ENCODE measurements at regions not wholly inside any gene's neighbourhood (a gene's known extent, or its start where the extent isn't known, plus 50 kb on each side); places are given as distances from the start of the nearest gene placed in this dataset.

GRCh38 chr6:11650711-11651110 is 113.2 kb downstream of the TMEM170B start:
- Histone ChIP-seq H4K8ac (ENCODE audit: low read length) (peak overlapping the region; percentile 93), H3K27me3 (ENCODE audit: control insufficient read depth in 1 of 2, insufficient read depth in 1 of 2, low read length in 2 of 2) (no peaks in the 10 kb centered on the region), H2AK5ac (ENCODE audit: low read length, severe bottlenecking) (peak overlapping the region; percentile 98), H3K4me1 (ENCODE audit: control insufficient read depth, insufficient read depth, low read depth, low read length) (peaks cover 13% of the 10 kb centered on the region), H3K9ac (ENCODE audit: low read length) (no peak overlapping the region), H2BK5ac (ENCODE audit: low read depth, low read length, poor library complexity, severe bottlenecking) (peak overlapping the region; percentile 88), H3K18ac (ENCODE audit: low read depth in 1 of 2, low read length in 2 of 2) (peak overlapping the region; percentile 40 to 80), H2AFZ (ENCODE audit: low read depth, low read length) (no peak overlapping the region), H3K23ac (ENCODE audit: low read length in 2 of 2) (peak overlapping the region in 1 of 2 experiments; percentile 41), H2BK15ac (ENCODE audit: low read depth, poor library complexity, severe bottlenecking) (no peak overlapping the region), H3K36me3 (ENCODE audit: control insufficient read depth in 1 of 2, insufficient read depth in 2 of 2, low read depth in 1 of 2, low read length in 2 of 2) (peaks cover 0 to 3% of the 10 kb centered on the region in 2 experiments), H3K79me1 (replicated peaks; ENCODE audit: low read length, poor library complexity, severe bottlenecking) (no peaks in the 10 kb centered on the region), H3K9me3 (ENCODE audit: control insufficient read depth, low read length) (no peaks in the 10 kb centered on the region), H3K14ac (ENCODE audit: low read length in 2 of 2) (no peak overlapping the region), H3K4ac (ENCODE audit: low read depth in 1 of 2, low read length in 2 of 2) (peak overlapping the region in 1 of 2 experiments; percentile 88), H3K4me3 (ENCODE audit: insufficient read depth in 1 of 2, low read depth in 1 of 2, low read length in 2 of 2) (no peak overlapping the region), H2BK12ac (ENCODE audit: low read length in 2 of 2) (peak overlapping the region; percentile 86 to 87), H4K91ac (ENCODE audit: low read length) (peak overlapping the region; percentile 91), H3K4me2 (ENCODE audit: low read length, poor library complexity, severe bottlenecking) (no peak overlapping the region), H2BK120ac (ENCODE audit: low read depth, low read length) (peak overlapping the region; percentile 71), H3K27ac (ENCODE audit: low read length, poor library complexity, severe bottlenecking) (peak overlapping the region; percentile 97)
- peak; percentile 36 for DNase-seq
- WGBS, result 0% methylated on average over 1 of the region's 1 CpG

- Histone ChIP-seq H2BK120ac (ENCODE audit: low read depth, low read length) (no peak overlapping the region), H3K27me3 (ENCODE audit: control insufficient read depth in 1 of 2, insufficient read depth in 1 of 2, low read length in 2 of 2) (no peaks in the 10 kb centered on the region), H2AFZ (ENCODE audit: low read depth, low read length) (no peak overlapping the region), H3K79me1 (replicated peaks; ENCODE audit: low read length, poor library complexity, severe bottlenecking) (peaks cover 4% of the 10 kb centered on the region), H3K4me3 (ENCODE audit: insufficient read depth in 1 of 2, low read depth in 1 of 2, low read length in 2 of 2) (no peak overlapping the region), H2AK5ac (ENCODE audit: low read length, severe bottlenecking) (no peak overlapping the region), H2BK15ac (ENCODE audit: low read depth, poor library complexity, severe bottlenecking) (no peak overlapping the region), H3K9me3 (ENCODE audit: control insufficient read depth, low read length) (no peaks in the 10 kb centered on the region), H2BK5ac (ENCODE audit: low read depth, low read length, poor library complexity, severe bottlenecking) (peak overlapping the region; percentile 96), H3K4ac (ENCODE audit: low read depth in 1 of 2, low read length in 2 of 2) (peak overlapping the region; percentile 57 to 81), H3K4me2 (ENCODE audit: low read length, poor library complexity, severe bottlenecking) (no peak overlapping the region), H4K91ac (ENCODE audit: low read length) (no peak overlapping the region), H4K8ac (ENCODE audit: low read length) (no peak overlapping the region), H2BK12ac (ENCODE audit: low read length in 2 of 2) (peak overlapping the region; percentile 32 to 76), H3K27ac (ENCODE audit: low read length, poor library complexity, severe bottlenecking) (peak overlapping the region; percentile 97), H3K4me1 (ENCODE audit: control insufficient read depth, insufficient read depth, low read depth, low read length) (peaks cover 16% of the 10 kb centered on the region), H3K23ac (ENCODE audit: low read length in 2 of 2) (no peak overlapping the region), H3K18ac (ENCODE audit: low read depth in 1 of 2, low read length in 2 of 2) (peak overlapping the region; percentile 29 to 76), H3K36me3 (ENCODE audit: control insufficient read depth in 1 of 2, insufficient read depth in 2 of 2, low read depth in 1 of 2, low read length in 2 of 2) (peaks cover 0 to 3% of the 10 kb centered on the region in 2 experiments), H3K9ac (ENCODE audit: low read length) (peak overlapping the region; percentile 48), H3K14ac (ENCODE audit: low read length in 2 of 2) (no peak overlapping the region)
- peak; percentile 94 for DNase-seq
- 0% methylated on average over 8 of the region's 8 CpGs for WGBS
These were observed 115.6 kb downstream of the TMEM170B start for GRCh38 chr6:11653028-11653583.

- Histone ChIP-seq H3K9ac (ENCODE audit: low read length) (peak overlapping the region; percentile 75), H4K91ac (ENCODE audit: low read length) (no peak overlapping the region), H3K23ac (ENCODE audit: low read length in 2 of 2) (no peak overlapping the region), H3K79me1 (replicated peaks; ENCODE audit: low read length, poor library complexity, severe bottlenecking) (peaks cover 4% of the 10 kb centered on the region), H3K27me3 (ENCODE audit: control insufficient read depth in 1 of 2, insufficient read depth in 1 of 2, low read length in 2 of 2) (no peaks in the 10 kb centered on the region), H2BK12ac (ENCODE audit: low read length in 2 of 2) (peak overlapping the region in 1 of 2 experiments; percentile 18), H3K4me1 (ENCODE audit: control insufficient read depth, insufficient read depth, low read depth, low read length) (peaks cover 16% of the 10 kb centered on the region), H3K27ac (ENCODE audit: low read length, poor library complexity, severe bottlenecking) (peak overlapping the region; percentile 97), H3K9me3 (ENCODE audit: control insufficient read depth, low read length) (no peaks in the 10 kb centered on the region), H3K14ac (ENCODE audit: low read length in 2 of 2) (no peak overlapping the region), H3K36me3 (ENCODE audit: control insufficient read depth in 1 of 2, insufficient read depth in 2 of 2, low read depth in 1 of 2, low read length in 2 of 2) (no peaks in the 10 kb centered on the region), H3K18ac (ENCODE audit: low read depth in 1 of 2, low read length in 2 of 2) (peak overlapping the region in 1 of 2 experiments; percentile 33), H2AFZ (ENCODE audit: low read depth, low read length) (no peak overlapping the region), H2BK15ac (ENCODE audit: low read depth, poor library complexity, severe bottlenecking) (no peak overlapping the region), H4K8ac (ENCODE audit: low read length) (no peak overlapping the region), H3K4ac (ENCODE audit: low read depth in 1 of 2, low read length in 2 of 2) (no peak overlapping the region), H2BK5ac (ENCODE audit: low read depth, low read length, poor library complexity, severe bottlenecking) (peak overlapping the region; percentile 91), H2BK120ac (ENCODE audit: low read depth, low read length) (peak overlapping the region; percentile 27), H3K4me3 (ENCODE audit: insufficient read depth in 1 of 2, low read depth in 1 of 2, low read length in 2 of 2) (peak overlapping the region in 1 of 2 experiments; percentile 10), H3K4me2 (ENCODE audit: low read length, poor library complexity, severe bottlenecking) (no peak overlapping the region), H2AK5ac (ENCODE audit: low read length, severe bottlenecking) (no peak overlapping the region)
- WGBS, result 27% methylated on average over 1 of the region's 2 CpGs
- DNase-seq, result peak; percentile 24
These were observed 117.3 kb downstream of the TMEM170B start for GRCh38 chr6:11654876-11655275.

GRCh38 chr6:11656491-11656890 is 118.9 kb downstream of the TMEM170B start:
- peak overlapping the region in 1 of 2 experiments; percentile 87 for H3K14ac ChIP-seq (ENCODE audit: low read length in 2 of 2)
- no peak overlapping the region for H4K91ac ChIP-seq (ENCODE audit: low read length)
- no peak overlapping the region for H3K18ac ChIP-seq (ENCODE audit: low read depth in 1 of 2, low read length in 2 of 2)
- no peak overlapping the region for H2BK5ac ChIP-seq (ENCODE audit: low read depth, low read length, poor library complexity, severe bottlenecking)
- H2BK15ac ChIP-seq (ENCODE audit: low read depth, poor library complexity, severe bottlenecking), result no peak overlapping the region
- H2AK5ac ChIP-seq (ENCODE audit: low read length, severe bottlenecking), result peak overlapping the region; percentile 86
- H3K27me3 ChIP-seq (ENCODE audit: control insufficient read depth in 1 of 2, insufficient read depth in 1 of 2, low read length in 2 of 2), result no peaks in the 10 kb centered on the region
- peak overlapping the region; percentile 73 for H3K9ac ChIP-seq (ENCODE audit: low read length)
- no peak overlapping the region for H3K4me3 ChIP-seq (ENCODE audit: insufficient read depth in 1 of 2, low read depth in 1 of 2, low read length in 2 of 2)
- H3K4me1 ChIP-seq (ENCODE audit: control insufficient read depth, insufficient read depth, low read depth, low read length), result peaks cover 16% of the 10 kb centered on the region
- H3K23ac ChIP-seq (ENCODE audit: low read length in 2 of 2), result no peak overlapping the region
- H3K79me1 ChIP-seq (replicated peaks; ENCODE audit: low read length, poor library complexity, severe bottlenecking), result peaks cover 4% of the 10 kb centered on the region
- no peaks in the 10 kb centered on the region for H3K9me3 ChIP-seq (ENCODE audit: control insufficient read depth, low read length)
- H3K4ac ChIP-seq (ENCODE audit: low read depth in 1 of 2, low read length in 2 of 2), result peak overlapping the region in 1 of 2 experiments; percentile 4
- H3K36me3 ChIP-seq (ENCODE audit: control insufficient read depth in 1 of 2, insufficient read depth in 2 of 2, low read depth in 1 of 2, low read length in 2 of 2), result no peaks in the 10 kb centered on the region
- no peak overlapping the region for H2BK120ac ChIP-seq (ENCODE audit: low read depth, low read length)
- no peak overlapping the region for H4K8ac ChIP-seq (ENCODE audit: low read length)
- no peak overlapping the region for H3K27ac ChIP-seq (ENCODE audit: low read length, poor library complexity, severe bottlenecking)
- no peak for DNase-seq
- WGBS, result 80% methylated on average over 7 of the region's 7 CpGs
- H2BK12ac ChIP-seq (ENCODE audit: low read length in 2 of 2), result peak overlapping the region in 1 of 2 experiments; percentile 85
- H3K4me2 ChIP-seq (ENCODE audit: low read length, poor library complexity, severe bottlenecking), result no peak overlapping the region
- H2AFZ ChIP-seq (ENCODE audit: low read depth, low read length), result no peak overlapping the region

All from mesenchymal stem cell (in vitro differentiated cells and primary cell).